Ishikawa (cell line): ENCODE measurements at regions not wholly inside any gene's neighbourhood (a gene's known extent, or its start where the extent isn't known, plus 50 kb on each side); places are given as distances from the start of the nearest gene placed in this dataset.

Source experiments
- CEBPB ChIP-seq: IDR thresholded peaks from 2 replicates; pipeline ENCODE4 v1.6.1; 2012
- CREB1 ChIP-seq: IDR thresholded peaks from 2 replicates; pipeline ENCODE4 v1.6.1; 2012; ENCODE audit warnings: low read depth
- EGR1 ChIP-seq: IDR thresholded peaks from 2 replicates; pipeline ENCODE4 v1.6.1; 2012
- EP300 ChIP-seq: IDR thresholded peaks from 2 replicates; pipeline ENCODE4 v1.6.1; 2012; ENCODE audit warnings: borderline replicate concordance
- FOXM1 ChIP-seq: IDR thresholded peaks from 2 replicates; pipeline ENCODE4 v1.6.1; 2012; ENCODE audit warnings: low read depth, borderline replicate concordance
- MAX ChIP-seq: IDR thresholded peaks from 2 replicates; pipeline ENCODE4 v1.6.1; 2012
- NFIC ChIP-seq: IDR thresholded peaks from 2 replicates; pipeline ENCODE4 v1.6.1; 2012
- RAD21 ChIP-seq: IDR thresholded peaks from 2 replicates; pipeline ENCODE4 v1.6.1; 2012; ENCODE audit warnings: low read depth
- REST ChIP-seq: IDR thresholded peaks from 2 replicates; pipeline ENCODE4 v1.6.1; 2012; ENCODE audit warnings: low read depth, mild to moderate bottlenecking
- TAF1 ChIP-seq: IDR thresholded peaks from 2 replicates; pipeline ENCODE4 v1.6.1; 2012; ENCODE audit warnings: low read depth, mild to moderate bottlenecking
- TCF12 ChIP-seq: IDR thresholded peaks from 2 replicates; pipeline ENCODE4 v1.6.1; 2012; ENCODE audit warnings: low read depth
- TEAD4 ChIP-seq: IDR thresholded peaks from 2 replicates; pipeline ENCODE4 v1.6.1; 2012
- USF1 ChIP-seq: IDR thresholded peaks from 2 replicates; pipeline ENCODE4 v1.6.1; 2012
- YY1 ChIP-seq: IDR thresholded peaks from 2 replicates; pipeline ENCODE4 v1.6.1; 2012; ENCODE audit warnings: low read depth
- ZBTB7A ChIP-seq: IDR thresholded peaks from 2 replicates; pipeline ENCODE4 v1.6.1; 2012; ENCODE audit warnings: low read depth

GRCh38 chr11:131168839-131169713 is 201.3 kb upstream of the NTM start:
- TF ChIP-seq CEBPB (no peak), TCF12 (no peak), MAX (no peak), USF1 (no peak), RAD21 (no peak), TAF1 (no peak), CREB1 (no peak), REST (no peak), FOXM1 (no peak), NFIC (no peak), TEAD4 (no peak), EGR1 (no peak), EP300 (no peak), YY1 (no peak), ZBTB7A (no peak)

- TF ChIP-seq ZBTB7A (no peak), YY1 (no peak), CEBPB (no peak), NFIC (no peak), TAF1 (no peak), TCF12 (no peak), MAX (no peak)
Measured at GRCh38 chr11:131172011-131172410, 198.4 kb upstream of the NTM start.

- TF ChIP-seq ZBTB7A (no peak), CEBPB (no peak), RAD21 (no peak), MAX (no peak), TAF1 (no peak), TCF12 (no peak), REST (no peak), EGR1 (no peak), EP300 (no peak), TEAD4 (no peak), USF1 (no peak), YY1 (no peak), FOXM1 (no peak), NFIC (no peak), CREB1 (no peak)
Measured at GRCh38 chr11:131178020-131178419, 192.4 kb upstream of the NTM start.

GRCh38 chr11:131178596-131178995 is 191.8 kb upstream of the NTM start:
- TF ChIP-seq TAF1: no peak
- TF ChIP-seq EP300: no peak
- no peak for TF ChIP-seq TEAD4
- TF ChIP-seq FOXM1: no peak
- TF ChIP-seq REST: no peak
- TF ChIP-seq ZBTB7A: no peak
- TF ChIP-seq EGR1: no peak
- no peak for TF ChIP-seq USF1
- no peak for TF ChIP-seq RAD21
- TF ChIP-seq YY1: no peak
- TF ChIP-seq TCF12: no peak
- no peak for TF ChIP-seq CEBPB
- TF ChIP-seq MAX: no peak
- no peak for TF ChIP-seq CREB1
- no peak for TF ChIP-seq NFIC
